Globus pallidus (tissue), 1 donor: ENCODE measurements at regions not wholly inside any gene's neighbourhood (a gene's known extent, or its start where the extent isn't known, plus 50 kb on each side); places are given as distances from the start of the nearest gene placed in this dataset.
"Not testable (repeated sequence)": the region's sequence is repeated elsewhere in the genome, so short reads cannot be mapped to it uniquely, and the experiment has no call there.

ENCODE experiments used
- DNase-seq: peaks from one replicate; pipeline ENCODE4 v3.0.0-alpha.2; 2015; ENCODE audit warnings: low spot score

DNA sequence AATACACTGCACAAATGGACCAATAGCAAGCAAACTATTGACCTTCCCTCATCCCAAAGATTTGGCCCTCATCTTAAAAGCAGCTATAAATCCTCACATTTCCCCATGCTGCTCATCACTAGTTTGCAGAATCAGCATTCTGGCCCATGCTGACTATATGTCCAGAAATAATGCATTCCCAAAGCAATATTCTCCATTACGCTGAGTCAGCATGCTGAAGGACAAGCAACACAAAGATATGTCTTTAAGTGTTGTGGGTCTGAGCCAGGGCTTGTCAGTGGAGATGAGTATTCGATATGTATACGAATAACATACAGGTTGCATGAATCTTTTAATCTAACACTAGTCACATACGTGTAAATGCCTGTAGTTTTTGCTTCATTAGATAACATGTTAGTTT lies 1045.0 kb upstream of the DDX18 start:
- no peak for DNase-seq

DNA sequence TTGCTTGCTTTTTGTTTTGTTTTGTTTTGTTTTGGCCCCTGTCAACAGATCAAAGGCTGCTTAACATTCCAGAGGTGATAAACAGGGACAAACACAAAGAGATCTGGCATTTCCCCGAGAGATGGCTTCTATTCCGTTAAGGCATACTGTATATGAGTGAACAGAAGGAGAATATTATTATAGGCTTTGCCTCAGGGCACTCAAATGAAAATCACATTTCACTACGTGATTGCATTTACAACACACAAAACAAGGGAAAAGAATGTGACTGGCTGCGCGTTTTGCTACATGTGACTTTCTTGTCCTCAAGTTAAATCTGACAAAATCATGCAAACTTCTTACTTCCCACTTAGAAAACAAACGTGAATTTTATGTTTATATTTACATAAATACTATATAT lies 1037.9 kb upstream of the DDX18 start:
- DNase-seq: no peak

DNA sequence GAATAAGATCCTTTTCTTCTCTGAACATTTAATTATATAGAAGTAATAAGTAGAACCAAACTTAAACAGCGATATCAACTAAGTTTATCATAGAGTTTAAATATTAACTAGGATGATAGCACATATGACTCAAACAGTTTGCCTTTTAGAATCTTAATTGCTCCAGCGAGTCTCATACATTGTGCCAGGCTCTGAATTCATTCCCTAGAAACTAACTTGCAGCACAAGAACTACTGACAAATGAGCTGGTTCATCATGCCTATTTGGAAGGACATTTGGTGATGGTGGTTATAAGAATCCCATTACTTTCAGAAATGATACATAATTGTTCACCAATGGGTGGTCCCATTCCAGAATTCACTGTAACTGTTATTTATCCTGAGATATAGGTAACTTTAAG lies 1026.6 kb upstream of the DDX18 start:
- DNase-seq: no peak

DNA sequence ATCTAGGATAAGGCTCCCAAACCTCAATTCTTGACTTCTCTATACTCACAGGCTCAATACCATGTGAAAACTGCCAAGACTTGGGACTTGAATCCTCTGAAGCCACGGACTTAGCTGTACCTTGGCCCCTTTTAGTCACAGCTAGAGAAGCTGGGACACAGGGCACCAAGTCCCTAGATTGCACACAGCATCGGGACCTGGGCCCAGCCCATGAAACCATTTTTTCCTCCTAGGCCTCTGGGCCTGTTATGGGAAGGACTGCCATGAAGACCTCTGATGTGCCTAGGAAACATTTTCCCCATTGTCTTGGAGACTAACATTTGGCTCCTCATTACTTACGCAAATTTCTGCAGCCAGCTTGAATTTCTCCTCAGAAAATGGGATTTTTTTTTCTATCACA lies 1011.8 kb upstream of the DDX18 start:
- no peak for DNase-seq

DNA sequence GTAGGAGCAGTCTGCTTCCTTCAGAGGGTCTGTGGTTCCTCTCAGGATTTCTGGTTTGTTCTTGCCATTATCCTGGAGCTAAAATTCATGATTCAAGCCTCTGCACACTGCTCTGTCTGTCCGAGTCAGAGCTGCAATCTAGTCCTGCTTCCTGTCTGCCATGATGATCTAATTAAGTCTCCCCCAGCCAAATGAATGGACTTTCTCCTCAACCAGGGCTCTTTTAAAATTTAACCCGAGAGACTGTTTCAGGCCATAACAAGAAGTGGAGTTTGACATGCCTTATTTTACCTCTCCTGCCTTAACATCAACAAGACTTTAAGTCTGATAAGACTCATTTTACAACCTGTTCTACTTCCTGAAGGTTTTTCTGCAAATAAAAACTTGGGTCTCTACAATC lies 1009.6 kb upstream of the DDX18 start:
- DNase-seq: no peak

DNA sequence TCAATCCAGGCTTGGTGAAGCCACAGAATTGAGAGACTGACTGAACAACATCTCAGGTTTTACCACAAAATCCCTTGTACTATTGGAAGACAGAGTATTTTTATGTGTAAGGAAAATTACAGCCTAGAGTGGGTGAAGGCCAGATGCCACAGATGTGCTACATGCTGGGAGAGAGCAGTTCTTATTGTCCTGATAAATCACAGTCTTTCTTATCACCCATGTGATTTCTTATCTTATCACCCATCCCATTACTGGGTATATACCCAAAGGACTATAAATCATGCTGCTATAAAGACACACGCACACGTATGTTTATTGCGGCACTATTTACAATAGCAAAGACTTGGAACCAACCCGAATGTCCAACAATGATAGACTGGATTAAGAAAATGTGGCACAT lies 1008.0 kb upstream of the DDX18 start:
- not testable (repeated sequence) for DNase-seq

DNA sequence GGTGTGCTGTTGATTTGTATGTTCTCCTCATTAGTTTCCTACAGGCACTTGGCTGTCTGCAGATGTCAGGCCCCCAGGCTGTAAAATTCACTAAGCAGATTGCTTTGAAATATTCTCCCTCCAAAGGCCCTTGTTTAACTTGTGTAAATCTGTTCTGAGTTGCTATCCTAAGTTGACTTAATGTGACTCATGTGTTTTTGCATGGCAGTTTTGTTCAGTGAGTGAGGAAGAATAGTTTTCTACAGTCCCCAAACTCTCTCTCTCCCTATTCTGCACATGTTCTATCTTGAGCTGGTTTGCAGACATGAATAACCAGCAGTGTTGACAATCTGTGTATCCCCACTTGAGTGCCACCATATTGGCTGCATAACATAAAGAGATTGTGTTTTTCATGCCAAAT lies 1005.4 kb upstream of the DDX18 start:
- no peak for DNase-seq

DNA sequence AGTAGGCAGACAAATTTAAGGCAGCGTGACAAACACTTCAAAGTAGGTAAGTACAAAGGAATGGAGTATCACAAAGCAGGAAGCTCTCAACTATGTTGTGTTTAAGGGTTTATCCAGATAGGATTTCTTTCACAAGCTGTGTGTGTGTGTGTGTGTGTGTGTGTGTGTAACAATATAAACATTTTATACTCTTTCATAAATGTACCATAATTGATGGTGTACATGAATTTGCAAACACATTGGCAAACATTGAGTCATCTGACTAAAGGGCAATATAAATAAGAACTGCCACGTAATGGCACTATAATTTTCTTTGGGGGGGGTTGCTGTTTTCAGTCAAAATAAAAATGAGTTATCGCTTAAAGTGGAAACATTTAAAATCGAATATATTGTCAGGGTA lies 1004.4 kb upstream of the DDX18 start:
- DNase-seq: no peak

DNA sequence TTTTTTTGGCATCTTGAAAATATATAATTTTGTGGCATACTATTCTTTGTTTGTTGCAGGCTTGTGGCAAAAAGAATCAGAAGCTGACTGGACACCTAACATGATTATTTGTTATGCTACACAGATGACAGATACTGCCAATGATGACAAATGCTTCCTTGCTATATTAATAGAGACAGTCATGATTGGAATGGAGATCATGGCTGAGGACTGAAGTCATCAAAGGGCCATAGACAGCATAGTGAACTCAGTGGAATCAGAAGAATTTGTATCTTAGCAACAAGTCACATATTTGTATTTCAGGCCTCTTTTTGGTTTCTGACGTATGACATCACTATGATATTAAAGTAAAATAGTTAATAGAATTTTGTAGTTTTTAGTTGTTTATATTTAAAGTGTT lies 1003.8 kb upstream of the DDX18 start:
- DNase-seq: no peak

DNA sequence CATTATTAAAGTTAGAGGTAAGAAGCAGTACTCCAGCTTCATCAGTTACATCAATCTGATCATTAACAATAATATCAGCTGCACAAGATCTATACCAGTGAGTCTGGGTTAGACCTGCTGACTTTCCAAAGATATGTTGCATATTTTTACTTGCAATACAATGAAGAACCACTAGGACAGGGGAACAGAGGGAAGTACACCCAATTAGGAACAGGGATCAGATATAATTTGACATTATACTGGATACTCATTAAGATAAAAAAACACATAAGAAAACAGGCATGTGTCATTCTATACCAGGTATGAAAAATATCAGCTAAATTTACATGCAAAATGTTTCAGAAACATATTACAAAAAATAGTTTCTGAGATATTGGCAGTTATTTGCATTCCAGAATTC lies 995.1 kb upstream of the DDX18 start:
- DNase-seq: no peak

DNA sequence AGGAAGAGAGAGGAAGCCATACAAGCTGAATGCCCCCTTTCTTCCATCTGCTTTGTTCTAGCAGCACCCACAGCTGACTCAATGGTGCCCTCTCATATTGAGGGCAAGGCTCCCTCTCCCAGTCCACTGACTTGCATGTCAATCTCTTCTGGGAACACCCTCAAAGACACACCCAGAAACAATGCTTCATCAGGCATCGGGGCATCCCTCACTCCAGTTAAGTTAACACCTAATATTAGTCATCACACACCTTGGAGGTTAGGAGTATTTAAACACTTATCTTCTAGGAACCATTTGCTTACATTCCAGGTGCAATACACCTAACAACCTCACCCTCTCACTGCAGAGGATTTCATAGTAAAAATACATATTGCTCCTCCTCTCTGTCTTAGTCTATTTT lies 993.5 kb upstream of the DDX18 start:
- DNase-seq: no peak

DNA sequence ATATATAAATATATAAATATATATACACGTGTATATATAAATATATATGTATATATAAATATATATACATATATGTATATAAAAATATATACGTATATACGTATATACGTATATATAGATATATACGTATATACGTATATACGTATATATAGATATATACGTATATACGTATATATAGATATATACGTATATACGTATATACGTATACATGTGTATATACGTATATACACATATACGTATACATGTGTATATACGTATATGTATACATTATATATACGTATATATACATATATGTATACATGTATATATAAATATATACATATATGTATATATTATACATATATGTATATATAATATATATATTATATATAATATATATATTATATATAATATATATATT lies 984.9 kb upstream of the DDX18 start:
- DNase-seq: not testable (repeated sequence)

DNA sequence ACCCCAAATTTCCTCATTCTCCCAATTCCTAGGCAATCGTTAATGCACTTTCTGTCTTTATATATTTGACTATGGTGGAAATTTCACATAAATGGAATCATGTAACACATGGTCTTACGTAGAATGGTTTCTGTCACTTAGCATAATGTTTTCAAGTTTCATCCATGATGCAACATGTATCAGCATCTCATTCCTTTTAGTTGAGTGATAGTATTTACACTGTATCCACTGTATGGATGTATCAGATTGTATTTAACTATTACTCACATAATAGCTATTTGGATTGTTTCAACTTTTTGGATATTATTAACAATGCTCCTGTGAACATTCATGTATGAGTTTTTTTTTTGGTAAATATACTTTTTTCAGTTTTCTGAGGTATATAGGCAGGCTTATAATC lies 982.3 kb upstream of the DDX18 start:
- DNase-seq: no peak

DNA sequence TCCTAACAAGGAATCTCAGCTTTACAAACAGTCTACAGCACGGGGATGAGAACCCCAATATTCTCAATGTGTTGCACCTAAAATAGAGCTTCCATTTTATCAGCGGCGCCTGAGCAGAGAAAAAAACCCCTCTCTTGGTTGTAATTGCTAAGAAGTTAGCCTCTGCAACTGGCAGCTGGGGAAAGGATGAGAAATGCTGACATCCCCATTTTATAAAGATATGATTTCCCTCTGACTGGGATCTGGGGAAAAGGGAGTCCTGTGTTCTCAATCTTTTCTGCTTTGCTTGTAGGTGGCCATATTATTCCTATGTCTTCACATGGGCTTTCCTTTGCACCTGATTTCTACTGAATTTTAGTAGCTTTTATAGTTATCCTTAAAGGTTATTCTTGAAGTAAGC lies 981.4 kb upstream of the DDX18 start:
- no peak for DNase-seq

DNA sequence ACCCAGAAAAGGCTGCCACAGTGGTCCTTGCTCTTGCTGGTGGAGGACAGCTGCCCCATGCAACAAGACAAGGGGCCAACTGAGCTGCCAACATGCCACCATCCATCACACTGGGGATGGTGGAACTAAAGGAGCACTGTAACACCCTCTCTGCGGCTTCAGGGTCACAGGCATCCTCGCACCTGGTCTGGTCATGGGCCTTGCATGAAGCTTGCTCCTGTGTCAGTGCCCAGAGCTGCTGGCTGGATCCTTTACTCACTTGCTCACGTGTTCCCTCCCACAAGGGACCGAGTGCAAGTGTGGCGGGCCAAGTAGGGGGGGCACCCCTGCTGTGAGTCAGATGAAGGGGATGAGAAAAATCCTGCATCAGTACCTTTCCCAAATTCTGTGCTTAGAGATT lies 972.3 kb upstream of the DDX18 start:
- DNase-seq: no peak

DNA sequence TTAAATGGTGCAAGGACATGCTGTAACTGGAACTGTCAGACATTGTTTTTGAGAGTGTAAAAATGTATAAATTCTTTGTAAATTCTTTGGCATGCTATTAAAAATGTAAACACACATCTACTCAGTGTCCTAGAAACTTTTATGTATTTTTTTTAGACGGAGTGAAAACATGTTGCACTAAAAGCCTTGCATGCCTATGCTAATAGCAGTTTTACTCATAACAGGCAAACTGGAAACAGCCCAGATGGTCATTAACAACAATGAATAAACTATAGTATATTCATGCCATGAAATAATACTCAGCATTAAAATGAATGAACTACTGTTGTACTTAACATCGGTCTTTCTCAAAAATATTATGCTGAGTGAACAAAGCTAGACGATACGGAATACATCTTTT lies 954.8 kb upstream of the DDX18 start:
- no peak for DNase-seq

DNA sequence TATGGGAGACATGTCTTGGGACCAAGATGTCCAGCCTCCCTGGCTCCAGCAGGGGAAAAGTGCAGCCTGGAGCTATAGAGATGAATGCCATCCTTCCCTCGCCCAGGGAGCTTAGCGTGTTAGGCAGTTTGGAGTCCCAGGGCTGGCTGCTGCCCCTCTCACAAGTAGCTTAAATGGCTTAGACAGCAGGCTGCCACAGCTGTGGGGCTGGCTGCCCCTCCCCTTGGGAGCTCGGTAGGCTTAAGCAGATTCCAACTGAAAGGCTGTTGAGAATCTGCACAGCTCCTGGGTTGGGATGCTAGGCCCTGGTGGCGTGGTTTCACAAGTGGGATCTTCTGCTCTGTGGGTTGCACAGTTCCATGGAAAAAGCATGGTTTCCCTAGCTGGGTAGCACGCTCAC lies 940.5 kb upstream of the DDX18 start:
- DNase-seq: no peak

DNA sequence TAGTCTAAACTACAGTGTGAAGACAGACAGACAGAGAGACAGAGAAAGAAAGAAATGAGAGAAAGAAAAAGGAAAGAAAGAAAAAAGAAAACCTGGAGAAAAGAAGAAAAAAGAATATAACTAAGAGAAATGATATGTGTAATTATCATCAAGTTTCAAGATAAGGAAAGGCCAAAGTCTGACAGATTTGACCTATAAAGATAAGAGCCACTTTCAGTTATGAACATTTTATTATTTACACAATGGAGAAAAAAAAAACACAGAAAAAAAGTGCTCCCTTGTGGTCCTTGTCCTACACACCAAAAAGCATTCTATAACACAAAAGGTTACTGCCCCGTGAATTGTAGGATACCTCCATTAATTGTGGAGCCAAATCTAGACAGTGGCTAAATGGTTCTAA lies 937.2 kb upstream of the DDX18 start:
- DNase-seq: no peak

DNA sequence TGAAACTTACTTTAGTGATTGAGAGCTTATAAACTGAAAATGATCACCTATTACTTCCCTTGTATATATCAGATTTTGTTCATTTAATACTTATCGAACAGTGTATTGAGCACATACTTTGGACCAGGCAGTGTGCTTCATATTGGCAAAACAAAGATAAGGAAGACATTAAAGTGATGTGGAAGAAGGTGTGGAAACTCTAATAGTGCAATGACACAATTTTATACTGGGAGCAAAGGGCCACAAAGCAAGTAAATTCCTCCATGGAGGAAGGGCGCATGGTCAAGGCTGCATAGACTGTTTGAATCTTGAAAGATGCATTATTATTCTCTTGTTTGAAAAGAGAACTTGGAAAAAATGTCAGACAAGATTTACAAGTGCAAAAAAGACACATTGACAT lies 936.5 kb upstream of the DDX18 start:
- DNase-seq: no peak

DNA sequence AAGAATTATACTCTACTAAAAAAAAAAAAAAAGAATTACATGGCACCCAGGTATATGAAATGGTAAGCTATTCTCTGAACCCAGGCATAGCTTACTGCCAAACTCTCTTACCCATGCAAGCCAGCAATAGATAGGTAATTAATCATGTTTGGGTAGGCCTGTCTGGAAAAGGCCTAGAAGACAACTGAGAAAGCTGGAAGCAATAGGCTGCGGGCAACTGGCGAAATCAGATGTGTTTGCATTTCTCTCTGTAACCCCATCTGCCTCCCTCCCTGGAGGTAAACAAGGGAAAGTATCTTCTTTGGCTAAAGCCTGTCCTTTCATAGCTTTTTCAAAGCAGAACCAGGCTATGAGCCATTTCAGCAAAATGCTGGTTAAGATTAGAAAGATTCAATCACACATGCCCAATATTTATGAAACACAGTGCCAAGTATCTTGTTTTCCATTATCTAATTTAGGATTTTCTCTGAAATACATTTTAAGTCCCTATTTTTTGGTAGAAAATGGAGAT lies 934.8 kb upstream of the DDX18 start:
- DNase-seq: no peak

DNA sequence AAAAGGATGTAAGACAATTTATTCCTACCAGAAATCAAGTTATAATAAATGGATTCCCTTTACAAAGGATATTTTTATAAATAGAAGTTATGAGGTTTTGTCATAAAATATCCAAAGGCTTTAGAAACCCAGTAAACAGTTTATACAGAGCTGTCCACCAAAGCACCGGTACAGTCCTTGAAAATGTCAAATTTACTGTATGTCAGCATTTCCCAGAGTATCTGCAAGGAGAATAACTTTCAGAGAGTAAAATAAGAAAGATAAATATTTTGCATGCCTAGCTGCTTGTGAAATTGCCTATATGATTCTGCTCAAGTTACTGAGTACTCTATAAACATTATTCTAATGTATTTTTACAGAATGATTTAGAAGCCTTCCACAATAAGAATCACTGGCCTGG lies 923.3 kb upstream of the DDX18 start:
- DNase-seq: no peak

DNA sequence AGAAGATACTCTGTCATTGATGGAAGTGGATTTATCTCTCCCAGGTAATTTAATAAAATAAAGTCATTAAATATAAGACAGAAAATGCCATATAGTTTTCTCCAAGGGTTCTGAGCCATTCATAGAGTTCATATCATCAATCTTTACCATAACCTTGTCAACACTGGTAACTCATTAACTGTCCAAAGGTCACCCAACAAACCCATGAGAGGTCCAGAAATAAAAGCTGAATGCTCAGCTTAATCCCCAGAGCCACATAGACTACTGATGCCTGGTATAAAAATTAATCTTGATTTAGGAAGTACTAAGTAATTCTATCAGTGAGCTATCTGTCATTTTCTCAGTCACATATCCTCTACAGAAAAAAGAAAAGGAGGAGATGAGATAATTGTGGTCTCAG lies 903.0 kb upstream of the DDX18 start:
- DNase-seq: no peak

DNA sequence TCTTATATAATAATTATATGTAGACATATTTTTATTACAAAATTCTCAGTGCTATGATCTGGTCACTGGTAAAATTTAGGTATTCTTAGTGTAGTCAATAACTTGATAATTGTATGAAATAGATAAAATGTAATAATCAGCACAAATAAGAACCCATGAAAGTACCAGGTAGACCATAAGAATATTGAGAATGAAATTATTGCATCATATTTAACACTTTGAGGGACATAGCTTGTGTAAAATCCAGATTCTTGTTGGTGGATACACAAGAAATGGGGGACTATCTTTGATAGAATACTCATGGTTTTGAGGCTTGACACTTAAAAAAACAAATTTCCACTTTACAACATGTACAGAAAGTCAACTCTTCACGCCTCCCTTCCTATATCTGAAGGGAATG lies 898.8 kb upstream of the DDX18 start:
- DNase-seq: no peak

DNA sequence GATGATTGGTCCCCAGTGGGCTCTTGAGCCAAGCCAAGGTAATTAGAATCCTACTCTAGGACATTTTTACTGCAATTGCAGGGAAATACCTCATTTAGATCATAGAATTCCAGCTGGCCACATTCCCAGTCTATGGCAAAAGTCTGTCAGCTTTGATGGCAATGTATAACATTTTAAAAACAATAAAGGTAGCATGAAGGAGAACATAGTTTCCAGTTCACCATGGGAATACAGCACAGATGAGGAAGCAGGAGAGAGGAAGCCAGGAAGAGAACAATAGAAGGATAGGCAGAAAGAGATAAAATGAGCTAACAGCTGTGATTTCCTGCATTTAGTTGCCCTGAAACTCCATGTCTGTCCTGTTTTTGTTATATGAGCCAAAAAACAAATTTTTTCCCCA lies 897.3 kb upstream of the DDX18 start:
- no peak for DNase-seq

DNA sequence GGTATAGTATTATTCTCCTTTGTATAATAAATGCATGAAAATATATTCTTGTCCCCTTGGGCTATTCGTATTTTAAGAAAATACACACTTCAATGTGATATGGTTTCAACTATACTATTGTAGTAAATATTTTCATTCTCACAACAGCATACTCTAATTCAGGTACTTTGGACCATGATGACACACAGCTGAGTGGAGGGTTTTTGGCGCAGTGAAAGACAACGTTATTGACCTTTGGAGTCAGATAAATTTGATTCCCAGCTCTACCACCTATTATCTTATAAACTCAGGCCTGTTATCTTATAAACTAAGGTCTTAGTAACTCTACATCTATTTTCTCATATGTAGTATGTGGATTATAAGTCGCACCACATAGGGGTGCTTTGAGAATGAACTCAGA lies 895.9 kb upstream of the DDX18 start:
- DNase-seq: no peak
